ENCODE measurements at regions not wholly inside any gene's neighbourhood (a gene's known extent, or its start where the extent isn't known, plus 50 kb on each side); places are given as distances from the start of the nearest gene placed in this dataset.
"Not testable (repeated sequence)": the region's sequence is repeated elsewhere in the genome, so short reads cannot be mapped to it uniquely, and the experiment has no call there.

DNA sequence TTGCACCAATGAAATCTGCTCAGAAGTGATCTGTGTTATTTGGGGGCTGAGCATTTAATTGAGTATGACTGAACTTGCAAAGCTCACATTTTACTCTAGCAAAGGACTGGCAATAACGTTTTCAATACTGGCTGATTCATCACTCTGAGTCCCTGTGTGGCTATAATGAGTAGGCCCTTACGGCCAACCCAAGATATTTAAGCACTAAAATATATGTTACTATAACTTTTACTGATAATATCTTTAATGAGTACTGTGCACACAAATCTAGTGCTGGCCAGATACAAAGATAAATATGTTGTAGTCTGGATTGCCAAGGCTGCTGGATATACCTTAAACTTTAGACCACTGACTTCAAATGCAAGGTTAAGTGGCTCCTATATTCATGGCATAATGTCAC, 436.4 kb upstream of the KCNMB2 start:
- no peak for DNase-seq (ENCODE audit: low read depth in 1 of 2, low spot score in 1 of 2)

DNA sequence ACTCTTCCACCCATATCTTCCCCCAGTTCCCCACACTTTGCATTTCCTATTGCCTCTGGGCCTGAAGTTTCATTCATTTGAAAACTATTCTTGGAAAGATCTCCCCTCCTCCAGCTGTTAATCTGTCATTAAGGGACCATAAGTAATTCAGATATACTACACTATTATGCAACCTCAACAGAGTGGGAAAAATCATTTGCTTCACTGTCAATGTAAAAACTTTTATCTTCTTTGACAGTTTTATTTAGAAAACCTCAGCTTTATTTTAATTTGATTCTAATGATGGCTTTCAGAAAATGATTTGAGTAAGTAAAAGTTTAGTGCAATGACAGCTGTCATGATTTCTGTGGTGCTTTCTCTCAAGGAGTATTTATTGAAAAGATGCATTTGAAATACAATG, 435.3 kb upstream of the KCNMB2 start:
- DNase-seq (ENCODE audit: low read depth in 1 of 2, low spot score in 1 of 2): no peak

- no peak for DNase-seq (ENCODE audit: low read depth in 1 of 2, low spot score in 1 of 2)
These were observed 433.1 kb upstream of the KCNMB2 start for GRCh38 chr3:178103140-178103539.

DNA sequence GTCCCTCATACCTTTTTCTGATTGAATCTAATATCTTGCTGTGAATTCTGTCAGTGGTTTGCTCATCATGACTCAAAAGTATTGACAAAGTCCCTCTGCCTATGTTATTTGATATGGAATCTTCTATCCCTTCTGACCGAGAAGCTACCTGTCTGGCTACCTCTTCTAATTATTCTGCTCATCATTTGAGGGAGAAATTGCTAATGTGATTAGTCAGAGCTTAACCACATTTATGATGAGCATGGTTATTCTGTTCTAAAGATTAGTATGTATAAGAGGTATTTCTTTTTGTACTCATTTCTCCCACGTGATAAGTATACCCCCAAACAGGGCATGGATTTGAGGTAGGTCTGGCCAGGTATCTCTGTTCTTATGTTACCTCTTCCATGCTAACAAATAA, 428.4 kb upstream of the KCNMB2 start:
- no peak for DNase-seq (ENCODE audit: low read depth in 1 of 2, low spot score in 1 of 2)

DNA sequence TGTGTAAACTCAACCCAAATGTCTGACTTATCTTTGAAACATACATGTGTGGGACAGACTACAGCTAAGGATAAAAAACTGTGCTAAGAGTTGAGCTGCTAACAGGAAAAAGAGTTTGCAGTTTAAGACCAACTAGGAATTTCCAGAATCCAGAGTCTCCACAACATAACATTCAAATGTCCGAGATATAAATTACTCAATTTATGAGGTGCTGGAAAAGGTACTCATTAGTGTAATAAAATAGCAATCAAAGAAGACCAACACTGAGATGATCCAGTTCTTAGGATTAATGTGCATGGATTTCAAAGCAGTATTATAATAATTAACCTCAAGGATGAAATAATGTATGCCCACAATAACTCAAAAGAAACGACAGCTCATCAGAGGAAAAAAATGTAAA, 426.5 kb upstream of the KCNMB2 start:
- DNase-seq (ENCODE audit: low read depth in 1 of 2, low spot score in 1 of 2): no peak

DNA sequence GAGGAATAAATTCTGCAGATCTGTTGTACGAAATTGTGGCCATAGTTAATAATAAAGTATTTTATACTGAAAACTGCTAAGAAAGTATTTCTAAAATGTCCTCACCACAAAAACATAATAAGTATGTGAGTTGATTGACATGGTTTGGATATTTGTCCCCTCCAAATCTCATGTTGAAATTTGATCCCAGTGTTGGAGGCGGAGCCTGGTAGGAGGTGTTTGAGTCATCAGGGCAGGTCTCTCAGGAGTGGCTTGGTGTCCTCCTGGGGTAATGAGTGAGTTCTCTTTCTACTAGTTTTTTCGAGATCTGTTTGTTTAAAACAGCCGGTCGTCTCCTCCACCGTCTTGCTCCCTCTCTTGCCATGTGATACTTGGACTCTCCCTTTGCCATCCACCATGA, 424.1 kb upstream of the KCNMB2 start:
- no peak for DNase-seq (ENCODE audit: low read depth in 1 of 2, low spot score in 1 of 2)

DNA sequence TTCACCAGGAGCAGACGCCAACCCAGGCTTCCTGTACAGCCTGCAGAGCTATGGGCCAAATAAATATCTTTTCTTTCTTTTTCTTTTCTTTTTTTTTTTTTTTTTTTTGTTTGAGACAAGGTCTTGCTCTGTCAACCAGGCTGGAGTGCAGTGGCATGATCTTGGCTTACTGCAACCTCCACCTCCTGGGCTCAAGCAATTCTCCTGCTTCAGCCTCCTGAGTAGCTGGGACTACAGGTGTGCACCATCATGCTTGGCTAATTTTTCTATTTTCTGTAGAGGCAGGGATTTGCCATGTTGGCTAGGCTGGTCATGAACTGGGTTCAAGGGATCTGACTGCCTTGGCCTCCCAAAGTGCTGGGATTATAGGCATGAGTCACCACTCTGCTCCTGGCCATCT, 423.7 kb upstream of the KCNMB2 start:
- not testable (repeated sequence) for DNase-seq (ENCODE audit: low read depth in 1 of 2, low spot score in 1 of 2)

- DNase-seq (ENCODE audit: low read depth in 1 of 2, low spot score in 1 of 2): no peak
These were observed 418.6 kb upstream of the KCNMB2 start for GRCh38 chr3:178117641-178118040.

DNA sequence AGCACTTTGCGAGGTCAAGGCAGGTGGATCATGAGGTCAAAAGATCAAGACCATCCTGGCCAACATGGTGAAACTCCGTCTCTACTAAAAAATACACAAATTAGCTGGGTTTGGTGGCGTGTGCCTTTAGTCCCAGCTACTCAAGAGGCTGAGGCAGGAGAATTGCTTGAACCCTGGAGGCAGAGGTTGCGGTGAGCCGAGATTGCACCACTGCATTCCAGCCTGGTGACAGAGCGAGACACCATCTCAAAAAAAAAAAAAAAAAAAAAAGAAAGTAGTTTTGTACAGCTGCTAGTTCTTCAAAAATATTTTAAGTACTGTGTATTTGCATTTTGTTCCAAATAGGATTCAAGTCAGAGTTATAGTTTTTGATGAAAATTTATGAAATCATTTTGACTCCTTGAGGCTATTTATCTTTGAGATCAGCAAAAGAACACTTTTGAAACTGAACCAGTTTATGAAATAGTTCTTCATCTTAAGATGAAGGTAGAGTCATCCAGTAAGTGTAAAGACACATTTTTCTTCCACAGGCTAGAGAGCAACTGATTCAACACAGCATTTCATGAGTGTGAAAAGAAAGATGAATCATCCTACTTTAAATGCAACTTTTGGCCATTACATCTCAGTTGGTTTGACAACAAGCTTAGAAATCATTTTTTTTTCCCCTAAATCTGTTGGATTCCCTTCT, 416.5 kb upstream of the KCNMB2 start:
- DNase-seq (ENCODE audit: low read depth in 1 of 2, low spot score in 1 of 2): not testable (repeated sequence)

DNA sequence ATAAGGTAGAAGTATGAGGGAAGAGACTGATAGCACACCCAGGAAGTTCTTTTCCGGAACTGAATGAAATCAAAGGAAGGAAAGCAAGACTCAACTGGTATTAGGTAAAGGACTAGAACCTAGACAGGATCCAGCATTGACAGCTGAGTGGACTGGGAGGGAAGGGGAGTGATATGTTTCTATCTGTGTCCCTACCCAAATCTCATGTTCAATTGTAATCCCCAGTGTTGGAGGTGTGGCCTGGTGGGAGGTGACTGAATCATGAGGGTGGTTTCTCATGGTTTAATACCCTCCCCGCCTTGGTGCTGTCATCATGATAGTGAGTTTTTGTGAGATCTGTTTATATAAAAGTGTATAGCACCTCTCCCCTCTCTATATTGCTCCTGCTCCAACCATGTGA, 415.9 kb upstream of the KCNMB2 start:
- DNase-seq (ENCODE audit: low read depth in 1 of 2, low spot score in 1 of 2): no peak

GRCh38 chr3:178126686-178127085, 409.6 kb upstream of the KCNMB2 start:
- DNase-seq (ENCODE audit: low read depth in 1 of 2, low spot score in 1 of 2): no peak

- DNase-seq (ENCODE audit: low read depth in 1 of 2, low spot score in 1 of 2): no peak
These were observed 409.0 kb upstream of the KCNMB2 start for GRCh38 chr3:178127221-178127620.

DNA sequence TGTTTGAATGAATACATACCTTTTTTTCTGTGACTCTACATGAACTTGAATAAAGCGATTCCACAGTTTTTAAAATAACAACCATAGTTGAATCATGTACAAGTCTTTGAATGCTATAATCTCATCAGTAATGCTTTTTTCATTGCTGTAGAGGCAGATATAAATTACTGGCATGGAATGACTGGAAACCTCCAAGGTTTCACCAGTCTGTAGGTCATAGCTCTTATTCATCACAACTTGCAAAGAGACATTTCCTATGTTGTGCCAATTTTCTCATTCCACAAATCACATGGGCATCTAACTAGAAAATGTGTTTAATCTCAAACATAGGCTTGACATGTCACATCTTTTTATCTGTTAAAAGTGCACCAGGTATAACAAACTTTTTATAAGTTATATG, 407.1 kb upstream of the KCNMB2 start:
- DNase-seq (ENCODE audit: low read depth in 1 of 2, low spot score in 1 of 2): no peak

DNA sequence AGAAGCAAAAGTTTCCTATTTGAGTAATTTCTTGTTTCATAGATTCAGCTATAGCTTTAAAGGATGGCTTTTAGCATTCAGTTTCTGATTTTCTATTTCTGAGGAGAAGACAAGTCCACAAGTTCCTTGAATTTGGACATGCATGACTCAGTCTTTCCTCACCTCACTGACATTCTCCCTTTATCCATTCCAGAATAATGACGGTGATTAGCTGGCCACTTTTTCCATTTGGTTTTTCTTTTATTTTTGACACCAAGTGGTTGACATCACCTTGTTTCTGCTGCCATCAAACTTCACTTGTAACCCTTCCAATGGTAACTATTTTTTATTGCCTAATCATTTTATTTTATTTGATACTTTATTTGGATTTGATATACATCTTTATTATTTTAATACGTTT, 404.4 kb upstream of the KCNMB2 start:
- no peak for DNase-seq (ENCODE audit: low read depth in 1 of 2, low spot score in 1 of 2)

- no peak for DNase-seq (ENCODE audit: low read depth in 1 of 2, low spot score in 1 of 2)
These were observed 399.0 kb upstream of the KCNMB2 start for GRCh38 chr3:178137206-178137605.

- no peak for DNase-seq (ENCODE audit: low read depth in 1 of 2, low spot score in 1 of 2)
These were observed 398.4 kb upstream of the KCNMB2 start for GRCh38 chr3:178137831-178138230.

- no peak for DNase-seq (ENCODE audit: low read depth in 1 of 2, low spot score in 1 of 2)
These were observed 397.1 kb upstream of the KCNMB2 start for GRCh38 chr3:178139116-178139515.

GRCh38 chr3:178140531-178141304, 395.5 kb upstream of the KCNMB2 start:
- DNase-seq (ENCODE audit: low read depth in 1 of 2, low spot score in 1 of 2): no peak

- DNase-seq (ENCODE audit: low read depth in 1 of 2, low spot score in 1 of 2): not testable (repeated sequence)
These were observed 394.9 kb upstream of the KCNMB2 start for GRCh38 chr3:178141305-178141684.

DNA sequence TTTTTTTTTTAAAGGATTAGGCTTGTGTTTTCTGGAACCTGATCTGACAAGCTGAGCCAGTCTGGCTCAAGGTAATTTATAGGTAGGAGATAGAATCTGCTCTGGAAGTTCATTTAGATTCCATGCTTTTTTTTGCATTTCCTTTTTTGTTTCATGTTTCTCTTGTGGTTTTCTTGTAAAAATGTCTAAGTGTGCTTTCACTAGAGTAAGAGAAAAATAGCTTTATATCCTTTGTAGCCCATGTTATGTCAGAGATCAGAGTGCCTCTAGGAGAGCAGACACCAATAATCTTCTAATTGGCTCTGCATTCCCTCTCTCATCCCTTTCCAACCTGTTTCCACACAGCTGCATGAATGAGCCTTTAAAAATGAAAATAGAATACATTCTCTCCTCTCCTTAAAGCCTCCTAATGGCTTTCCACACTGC, 389.8 kb upstream of the KCNMB2 start:
- DNase-seq (ENCODE audit: low read depth in 1 of 2, low spot score in 1 of 2): no peak

DNA sequence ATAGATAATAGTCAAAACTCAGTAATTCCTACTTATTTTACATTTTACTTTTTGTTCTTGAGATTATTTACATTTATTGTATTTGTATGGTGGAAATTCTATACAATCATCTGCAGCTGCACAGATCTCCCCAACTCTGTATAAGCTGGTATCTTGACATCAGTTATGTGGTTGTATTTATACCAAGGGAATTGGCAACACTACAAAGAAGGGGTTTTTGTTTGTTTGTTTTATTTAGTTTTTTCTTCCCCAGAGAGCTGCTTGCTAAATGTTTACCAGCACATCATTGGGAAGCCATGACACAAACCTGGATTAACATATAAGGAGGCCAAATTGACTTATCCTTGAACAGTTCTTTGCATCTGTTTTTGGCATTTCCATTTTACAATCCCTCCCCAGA, 389.2 kb upstream of the KCNMB2 start:
- no peak for DNase-seq (ENCODE audit: low read depth in 1 of 2, low spot score in 1 of 2)

GRCh38 chr3:178152031-178152806, 384.0 kb upstream of the KCNMB2 start:
- DNase-seq (ENCODE audit: low read depth in 1 of 2, low spot score in 1 of 2): no peak
